Panc1 (cell line): ENCODE measurements at regions not wholly inside any gene's neighbourhood (a gene's known extent, or its start where the extent isn't known, plus 50 kb on each side); places are given as distances from the start of the nearest gene placed in this dataset.
"Not testable (repeated sequence)": the region's sequence is repeated elsewhere in the genome, so short reads cannot be mapped to it uniquely, and the experiment has no call there.

ENCODE experiments used
- ATAC-seq: fragments of 200-7000 bp; cut with Tn5 transposase; 2 replicates; pipeline ENCODE4 v1.9.1; 2020; ENCODE audit warnings: mild to moderate bottlenecking, moderate library complexity
- BruUV-seq: library from RNA; stranded (reverse); fragments of 400-500 nt; replicated peaks from 2 replicates; lab custom pipeline; 2021; lab: Mats Ljungman, UMichigan
- CTCF ChIA-PET: fragments of 300-600 bp; sonication (Branson Sonifier 250); formaldehyde crosslinking; loops from one replicate; lab custom pipeline; 2022; ENCODE audit warnings: antibody characterized with exemption; lab: Charles Lee
- POLR2A ChIA-PET: fragments of 300-600 bp; sonication (Branson Sonifier 250); formaldehyde crosslinking; loops from one replicate; lab custom pipeline; 2022; ENCODE audit warnings: antibody characterized with exemption; lab: Charles Lee
- DNase-seq: peaks from one replicate; pipeline ENCODE4 v3.0.0-alpha.2; 2010; ENCODE audit warnings: low read depth, low spot score
- H3K27ac ChIP-seq: 2 replicates; pipeline ENCODE4 v1.5.1; 2011; ENCODE audit warnings: mild to moderate bottlenecking, low read length, inconsistent platforms
- H3K27me3 ChIP-seq: fragments of 200-500 bp; sonication (Bioruptor generic); 2 replicates; pipeline ENCODE4 v1.6.0; 2014; ENCODE audit warnings: low read length, inconsistent platforms; ENCODE audit not compliant: control insufficient read depth, insufficient read depth
- H3K36me3 ChIP-seq: fragments of 200-500 bp; sonication (Bioruptor generic); 2 replicates; pipeline ENCODE4 v1.5.1; 2014; ENCODE audit warnings: inconsistent platforms, mild to moderate bottlenecking, low read length, moderate library complexity; ENCODE audit not compliant: control insufficient read depth, insufficient read depth
- H3K4me1 ChIP-seq: 2 replicates; pipeline ENCODE4 v1.5.1; 2011; ENCODE audit warnings: inconsistent platforms, mild to moderate bottlenecking, low read length, moderate library complexity; ENCODE audit not compliant: control insufficient read depth, insufficient read depth
- H3K4me3 ChIP-seq, 2 experiments: 2 replicates each; pipeline ENCODE4 v1.5.1; 2011 to 2012; ENCODE audit warnings: low read depth in 2 of 2, low read length in 2 of 2, mild to moderate bottlenecking in 2 of 2, inconsistent platforms in 1 of 2, moderate library complexity in 1 of 2
- H3K9me3 ChIP-seq: fragments of 200-500 bp; sonication (Bioruptor generic); 2 replicates; pipeline ENCODE4 v1.5.1; 2014; ENCODE audit warnings: low read depth, mild to moderate bottlenecking, inconsistent platforms, low read length, moderate library complexity; ENCODE audit not compliant: control insufficient read depth, insufficient read depth
- POLR2AphosphoS5 ChIP-seq: IDR thresholded peaks from 2 replicates; pipeline ENCODE4 v1.6.1; 2012; ENCODE audit warnings: mild to moderate bottlenecking, low read depth, low read length, moderate library complexity
- SIN3A ChIP-seq: IDR thresholded peaks from 2 replicates; pipeline ENCODE4 v1.6.1; 2012; ENCODE audit warnings: low read depth, mild to moderate bottlenecking, low read length, moderate library complexity, borderline replicate concordance; ENCODE audit not compliant: insufficient read depth
- TCF7L2 ChIP-seq: IDR thresholded peaks from 2 replicates; pipeline ENCODE4 v1.6.1; 2011; ENCODE audit warnings: mild to moderate bottlenecking, low read depth, low read length, inconsistent platforms
- in situ Hi-C: cut with HindIII; loops from 2 replicates; pipeline ENCODE4 v1.10.0; 2016; ENCODE audit warnings: low sequenced_read_pairs, low pct_unique_long_range_greater_than_20kb
- intact Hi-C: fragments of 100-400 bp; cut with micrococcal nuclease; formaldehyde crosslinking; loops from one replicate; pipeline ENCODE4 v1.10.0; 2022; ENCODE audit not compliant: unreplicated experiment
- TF ChIP-seq, protein P1 (sequence below), 2 experiments: IDR thresholded peaks; 2 replicates each; pipeline ENCODE4 v1.6.1; 2011 to 2012; ENCODE audit warnings: low read depth in 2 of 2, control low read depth in 1 of 2, low read length in 1 of 2, mild to moderate bottlenecking in 1 of 2, moderate library complexity in 1 of 2; ENCODE audit not compliant: insufficient read depth in 1 of 2
- TF ChIP-seq, protein P2 (sequence below): fragments of 450-650 bp; IDR thresholded peaks from 2 replicates; pipeline ENCODE4 v1.5.1; 2017; ENCODE audit warnings: mild to moderate bottlenecking

DNA sequence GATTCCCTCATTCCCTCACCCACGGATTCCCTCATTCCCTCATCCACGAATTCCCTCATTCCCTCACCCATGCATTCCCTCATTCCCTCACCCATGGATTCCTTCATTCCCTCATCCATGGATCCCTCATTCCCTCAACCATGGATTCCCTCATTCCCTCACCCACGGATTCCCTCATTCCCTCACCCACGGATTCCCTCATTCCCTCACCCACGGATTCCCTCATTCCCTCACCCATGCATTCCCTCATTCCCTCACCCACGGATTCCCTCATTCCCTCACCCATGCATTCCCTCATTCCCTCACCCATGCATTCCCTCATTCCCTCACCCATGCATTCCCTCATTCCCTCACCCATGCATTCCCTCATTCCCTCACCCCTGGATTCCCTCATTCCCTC lies 238.0 kb downstream of the TTLL2 start:
- DNase-seq, H3K4me1 ChIP-seq, BruUV-seq, H3K36me3 ChIP-seq, intact Hi-C loops, in situ Hi-C loops, H3K27me3 ChIP-seq, CTCF ChIA-PET, ATAC-seq, H3K4me3 ChIP-seq, H3K9me3 ChIP-seq, H3K27ac ChIP-seq, POLR2A ChIA-PET: not testable (repeated sequence)

DNA sequence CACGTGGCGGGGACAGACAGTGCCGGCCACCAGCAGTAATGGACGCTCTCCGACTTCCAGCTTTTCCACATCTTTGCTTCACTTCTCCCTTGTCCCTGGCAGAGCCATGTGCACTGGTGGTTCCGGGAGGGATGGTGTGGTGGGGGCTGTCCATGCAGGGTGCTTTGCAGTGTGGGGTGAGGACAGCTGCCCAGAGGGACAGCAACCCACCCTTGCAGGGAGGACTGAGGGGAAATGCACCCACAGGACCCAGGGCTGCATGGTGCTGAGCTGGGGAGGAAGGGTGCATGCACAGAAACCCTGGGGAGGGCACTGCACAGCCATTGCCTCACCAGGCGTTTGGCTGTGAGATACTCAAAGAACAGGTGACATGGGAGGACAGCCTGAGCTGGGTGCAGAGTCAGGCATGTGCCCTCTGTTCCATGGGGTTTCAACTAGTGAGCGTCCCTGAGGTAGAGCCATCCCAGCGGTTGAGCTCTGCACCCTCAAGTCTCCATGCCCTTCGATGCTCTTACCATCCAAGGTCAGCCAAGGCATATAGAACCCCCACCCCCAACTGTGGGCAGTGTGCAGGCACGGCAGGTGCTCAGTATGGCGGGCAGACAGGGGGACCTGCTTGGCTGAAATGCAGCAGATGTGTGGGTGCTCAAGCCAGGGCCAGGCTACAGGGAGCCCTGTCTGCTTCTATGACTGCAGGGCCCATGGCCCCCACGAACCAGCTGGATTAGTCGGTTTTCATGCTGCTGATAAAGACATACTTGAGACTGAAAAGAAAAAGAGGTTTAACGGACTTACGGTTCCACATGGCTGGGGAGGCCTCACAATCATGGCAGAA lies 239.7 kb downstream of the TTLL2 start:
- ATAC-seq (no peak), DNase-seq (no peak)
- no peak overlapping the region for H3K4me3 ChIP-seq
- no peaks in the 10 kb centered on the region for H3K27me3 ChIP-seq
- H3K4me1 ChIP-seq: no peaks in the 10 kb centered on the region; the same call in 1 of the 2 replicates
- intact Hi-C loops (no loop called here), in situ Hi-C loops (no loop called here)
- H3K36me3 ChIP-seq: no peaks in the 10 kb centered on the region
- no TSS peak for BruUV-seq
- ChIA-PET CTCF (no interaction called here), POLR2A (no interaction called here)
- no peaks in the 10 kb centered on the region for H3K9me3 ChIP-seq
- TF ChIP-seq, protein P1, sequence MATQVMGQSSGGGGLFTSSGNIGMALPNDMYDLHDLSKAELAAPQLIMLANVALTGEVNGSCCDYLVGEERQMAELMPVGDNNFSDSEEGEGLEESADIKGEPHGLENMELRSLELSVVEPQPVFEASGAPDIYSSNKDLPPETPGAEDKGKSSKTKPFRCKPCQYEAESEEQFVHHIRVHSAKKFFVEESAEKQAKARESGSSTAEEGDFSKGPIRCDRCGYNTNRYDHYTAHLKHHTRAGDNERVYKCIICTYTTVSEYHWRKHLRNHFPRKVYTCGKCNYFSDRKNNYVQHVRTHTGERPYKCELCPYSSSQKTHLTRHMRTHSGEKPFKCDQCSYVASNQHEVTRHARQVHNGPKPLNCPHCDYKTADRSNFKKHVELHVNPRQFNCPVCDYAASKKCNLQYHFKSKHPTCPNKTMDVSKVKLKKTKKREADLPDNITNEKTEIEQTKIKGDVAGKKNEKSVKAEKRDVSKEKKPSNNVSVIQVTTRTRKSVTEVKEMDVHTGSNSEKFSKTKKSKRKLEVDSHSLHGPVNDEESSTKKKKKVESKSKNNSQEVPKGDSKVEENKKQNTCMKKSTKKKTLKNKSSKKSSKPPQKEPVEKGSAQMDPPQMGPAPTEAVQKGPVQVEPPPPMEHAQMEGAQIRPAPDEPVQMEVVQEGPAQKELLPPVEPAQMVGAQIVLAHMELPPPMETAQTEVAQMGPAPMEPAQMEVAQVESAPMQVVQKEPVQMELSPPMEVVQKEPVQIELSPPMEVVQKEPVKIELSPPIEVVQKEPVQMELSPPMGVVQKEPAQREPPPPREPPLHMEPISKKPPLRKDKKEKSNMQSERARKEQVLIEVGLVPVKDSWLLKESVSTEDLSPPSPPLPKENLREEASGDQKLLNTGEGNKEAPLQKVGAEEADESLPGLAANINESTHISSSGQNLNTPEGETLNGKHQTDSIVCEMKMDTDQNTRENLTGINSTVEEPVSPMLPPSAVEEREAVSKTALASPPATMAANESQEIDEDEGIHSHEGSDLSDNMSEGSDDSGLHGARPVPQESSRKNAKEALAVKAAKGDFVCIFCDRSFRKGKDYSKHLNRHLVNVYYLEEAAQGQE (IDR thresholded peaks at IDR 0.05; ENCODE audit: insufficient read depth in 1 of 2, low read depth in 2 of 2, low read length in 1 of 2): no peak
- TF ChIP-seq, protein P2, sequence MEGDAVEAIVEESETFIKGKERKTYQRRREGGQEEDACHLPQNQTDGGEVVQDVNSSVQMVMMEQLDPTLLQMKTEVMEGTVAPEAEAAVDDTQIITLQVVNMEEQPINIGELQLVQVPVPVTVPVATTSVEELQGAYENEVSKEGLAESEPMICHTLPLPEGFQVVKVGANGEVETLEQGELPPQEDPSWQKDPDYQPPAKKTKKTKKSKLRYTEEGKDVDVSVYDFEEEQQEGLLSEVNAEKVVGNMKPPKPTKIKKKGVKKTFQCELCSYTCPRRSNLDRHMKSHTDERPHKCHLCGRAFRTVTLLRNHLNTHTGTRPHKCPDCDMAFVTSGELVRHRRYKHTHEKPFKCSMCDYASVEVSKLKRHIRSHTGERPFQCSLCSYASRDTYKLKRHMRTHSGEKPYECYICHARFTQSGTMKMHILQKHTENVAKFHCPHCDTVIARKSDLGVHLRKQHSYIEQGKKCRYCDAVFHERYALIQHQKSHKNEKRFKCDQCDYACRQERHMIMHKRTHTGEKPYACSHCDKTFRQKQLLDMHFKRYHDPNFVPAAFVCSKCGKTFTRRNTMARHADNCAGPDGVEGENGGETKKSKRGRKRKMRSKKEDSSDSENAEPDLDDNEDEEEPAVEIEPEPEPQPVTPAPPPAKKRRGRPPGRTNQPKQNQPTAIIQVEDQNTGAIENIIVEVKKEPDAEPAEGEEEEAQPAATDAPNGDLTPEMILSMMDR: no peak
- TF ChIP-seq TCF7L2: no peak
- no peak for TF ChIP-seq SIN3A
- no peak for TF ChIP-seq POLR2AphosphoS5
- H3K27ac ChIP-seq: no peak overlapping the region

DNA sequence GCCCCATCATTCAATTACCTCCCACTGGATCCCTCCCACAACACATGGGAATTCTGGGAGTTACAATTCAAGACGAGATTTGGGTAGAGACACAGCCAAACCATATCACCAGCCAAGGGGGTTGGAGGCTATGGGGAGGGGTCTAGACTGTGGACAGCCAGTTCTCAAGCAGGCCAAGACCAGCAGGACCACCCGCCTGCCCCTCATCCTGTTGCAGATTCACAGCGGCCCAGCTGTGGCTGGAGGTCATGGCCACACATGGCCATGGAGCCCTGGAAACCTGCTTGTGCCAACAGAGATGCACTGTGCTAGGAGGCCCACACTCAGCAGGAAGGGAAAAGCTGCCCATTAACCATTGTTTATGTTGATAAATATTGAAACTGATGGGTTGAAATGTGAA lies 240.5 kb downstream of the TTLL2 start:
- ChIA-PET POLR2A (no interaction called here), CTCF (no interaction called here)
- BruUV-seq: no TSS peak
- ATAC-seq: no peak
- TF ChIP-seq, protein P1 (IDR thresholded peaks at IDR 0.05; ENCODE audit: insufficient read depth in 1 of 2, low read depth in 2 of 2, low read length in 1 of 2): no peak
- TF ChIP-seq, protein P2: no peak
- no peak for TF ChIP-seq POLR2AphosphoS5
- Histone ChIP-seq H3K27ac (no peak overlapping the region), H3K4me3 (no peak overlapping the region), H3K36me3 (no peaks in the 10 kb centered on the region), H3K27me3 (no peaks in the 10 kb centered on the region), H3K9me3 (no peaks in the 10 kb centered on the region), H3K4me1 (no peaks in the 10 kb centered on the region; the same call in 1 of the 2 replicates)
- intact Hi-C loops (no loop called here), in situ Hi-C loops (no loop called here)
- DNase-seq: no peak
